Mucosa of descending colon (tissue), 3 donors: ENCODE measurements at regions not wholly inside any gene's neighbourhood (a gene's known extent, or its start where the extent isn't known, plus 50 kb on each side); places are given as distances from the start of the nearest gene placed in this dataset.

Source experiments
- ATAC-seq: fragments of 200-7000 bp; cut with Tn5 transposase; one replicate; pipeline ENCODE4 v1.9.1; 2020; ENCODE audit warnings: mild to moderate bottlenecking, moderate library complexity
- DNase-seq, 3 donors: peaks; one replicate each; pipeline ENCODE4 v3.0.0-alpha.2; 2020
- H3K36me3 ChIP-seq: fragments of 200-600 bp; one replicate; pipeline ENCODE4 v1.8.0; 2021; ENCODE audit warnings: low read depth, mild to moderate bottlenecking
- H3K4me1 ChIP-seq: fragments of 200-600 bp; one replicate; pipeline ENCODE4 v1.8.0; 2021; ENCODE audit warnings: low read depth, mild to moderate bottlenecking
- H3K4me3 ChIP-seq: fragments of 200-600 bp; one replicate; pipeline ENCODE4 v1.8.0; 2021; ENCODE audit warnings: mild to moderate bottlenecking
- H3K9me3 ChIP-seq: fragments of 200-600 bp; one replicate; pipeline ENCODE4 v1.8.0; 2021; ENCODE audit warnings: mild to moderate bottlenecking
- CTCF ChIP-seq: fragments of 200-600 bp; IDR thresholded peaks from one replicate; pipeline ENCODE4 v1.8.0; 2022; ENCODE audit warnings: antibody characterized with exemption, mild to moderate bottlenecking
- intact Hi-C, 2 donors: fragments of 100-400 bp; cut with DNase I in 1 of 2; cut with micrococcal nuclease in 1 of 2; formaldehyde crosslinking; loops; one replicate each; pipeline versions ENCODE4 v1.11.0 to v1.11.1; 2022; cut with DNase I, micrococcal nuclease
- donor health status: DM: no; HTN: no; CAD: no; lungs with moderate emphysema.
- donor health status: DM: no; HTN: no; CAD: no.
- donor health status: DM: no; HTN: yes; CAD: no.

GRCh38 chrX:6456196-6456595 lies 78.7 kb downstream of the VCX3A start:
- ATAC-seq (no peak), DNase-seq (no peak)
- TF ChIP-seq CTCF = no peak
- Histone ChIP-seq H3K9me3 (no peaks in the 10 kb centered on the region), H3K4me1 (no peaks in the 10 kb centered on the region), H3K4me3 (no peak overlapping the region), H3K36me3 (no peaks in the 10 kb centered on the region)
- intact Hi-C loops = no loop called here

- no peak for DNase-seq
- H3K4me3 ChIP-seq = no peak overlapping the region
- no peak for ATAC-seq
- H3K36me3 ChIP-seq = no peaks in the 10 kb centered on the region
- no peak for TF ChIP-seq CTCF
- intact Hi-C loops = no loop called here
- no peaks in the 10 kb centered on the region for H3K9me3 ChIP-seq
- no peaks in the 10 kb centered on the region for H3K4me1 ChIP-seq
These were observed 85.0 kb downstream of the VCX3A start for GRCh38 chrX:6449946-6450345.

GRCh38 chrX:6448003-6448402 lies 86.9 kb downstream of the VCX3A start:
- Histone ChIP-seq H3K4me3 (no peak overlapping the region), H3K36me3 (no peaks in the 10 kb centered on the region), H3K4me1 (no peaks in the 10 kb centered on the region), H3K9me3 (no peaks in the 10 kb centered on the region)
- DNase-seq = no peak
- no peak for ATAC-seq
- intact Hi-C loops = no loop called here
- TF ChIP-seq CTCF = no peak

GRCh38 chrX:6446582-6446981 lies 88.3 kb downstream of the VCX3A start:
- H3K4me1 ChIP-seq = no peaks in the 10 kb centered on the region
- no peaks in the 10 kb centered on the region for H3K9me3 ChIP-seq
- no peak for ATAC-seq
- intact Hi-C loops = no loop called here
- TF ChIP-seq CTCF = no peak
- no peak for DNase-seq
- no peak overlapping the region for H3K4me3 ChIP-seq
- H3K36me3 ChIP-seq = no peaks in the 10 kb centered on the region

GRCh38 chrX:6440648-6441047 lies 94.3 kb downstream of the VCX3A start:
- Histone ChIP-seq H3K4me3 (no peak overlapping the region), H3K9me3 (no peaks in the 10 kb centered on the region), H3K4me1 (no peaks in the 10 kb centered on the region), H3K36me3 (no peaks in the 10 kb centered on the region)
- intact Hi-C loops = no loop called here
- no peak for ATAC-seq
- no peak for TF ChIP-seq CTCF
- DNase-seq = no peak

- ATAC-seq (no peak), DNase-seq (no peak)
- intact Hi-C loops = no loop called here
- Histone ChIP-seq H3K4me1 (no peaks in the 10 kb centered on the region), H3K9me3 (no peaks in the 10 kb centered on the region), H3K4me3 (no peak overlapping the region), H3K36me3 (no peaks in the 10 kb centered on the region)
- no peak for TF ChIP-seq CTCF
These were observed 102.7 kb downstream of the VCX3A start for GRCh38 chrX:6432226-6432625.
